WTC11 (cell line): ENCODE measurements at regions not wholly inside any gene's neighbourhood (a gene's known extent, or its start where the extent isn't known, plus 50 kb on each side); places are given as distances from the start of the nearest gene placed in this dataset.

Experiments
- ATAC-seq: fragments of 200-7000 bp; cut with Tn5 transposase; 2 replicates; pipeline ENCODE4 v1.10.0; 2021; ENCODE audit warnings: mild to moderate bottlenecking, moderate library complexity
- CTCF ChIA-PET: fragments of 300-600 bp; sonication (Branson Sonifier 250); formaldehyde crosslinking; loops from one replicate; lab custom pipeline; 2021; ENCODE audit warnings: antibody characterized with exemption; lab: Charles Lee
- POLR2A ChIA-PET: fragments of 350-600 bp; sonication (Branson Sonifier 250); formaldehyde crosslinking; loops from one replicate; lab custom pipeline; 2021; ENCODE audit warnings: antibody characterized with exemption; lab: Charles Lee
- DNase-seq: peaks from one replicate; pipeline ENCODE4 v3.0.0; 2021; ENCODE audit warnings: low spot score
- H3K27ac Mint-ChIP-seq: 2 replicates; pipeline ENCODE4 v1.8.0; 2021; ENCODE audit warnings: mixed read lengths
- H3K27me3 Mint-ChIP-seq: 2 replicates; pipeline ENCODE4 v1.8.0; 2021; ENCODE audit warnings: low read depth, mild to moderate bottlenecking, moderate library complexity, mixed read lengths
- H3K36me3 Mint-ChIP-seq: 2 replicates; pipeline ENCODE4 v1.8.0; 2021; ENCODE audit warnings: mixed read lengths
- H3K4me1 Mint-ChIP-seq: 2 replicates; pipeline ENCODE4 v1.8.0; 2022; ENCODE audit warnings: mixed read lengths
- H3K4me3 Mint-ChIP-seq: 2 replicates; pipeline ENCODE4 v1.8.0; 2021; ENCODE audit warnings: mild to moderate bottlenecking, moderate library complexity, mixed read lengths
- H3K9me3 Mint-ChIP-seq: 2 replicates; pipeline ENCODE4 v1.8.0; 2021; ENCODE audit warnings: mixed read lengths
- AR ChIP-seq: fragments of 250-450 bp; sonication (Bioruptor Pico); IDR thresholded peaks from 2 replicates; pipeline ENCODE4 v1.9.0; 2021; ENCODE audit warnings: mild to moderate bottlenecking
- ATF6 ChIP-seq: sonication (generic); formaldehyde crosslinking; IDR thresholded peaks from 2 replicates; pipeline ENCODE4 v1.8.1; 2023; ENCODE audit warnings: mild to moderate bottlenecking, missing genetic modification reagents
- CDX4 ChIP-seq: fragments of 250-450 bp; sonication (Bioruptor Pico); IDR thresholded peaks from 2 replicates; pipeline ENCODE4 v1.9.0; 2021; ENCODE audit warnings: moderate library complexity, mild to moderate bottlenecking, inconsistent platforms, borderline replicate concordance
- CREM ChIP-seq: sonication (generic); formaldehyde crosslinking; IDR thresholded peaks from 2 replicates; pipeline ENCODE4 v1.8.1; 2022; ENCODE audit warnings: mild to moderate bottlenecking, missing genetic modification reagents, moderate library complexity
- FOXP4 ChIP-seq: sonication (generic); formaldehyde crosslinking; IDR thresholded peaks from 2 replicates; pipeline ENCODE4 v1.8.0; 2022; ENCODE audit warnings: mild to moderate bottlenecking, missing genetic modification reagents
- MAX ChIP-seq: sonication (generic); formaldehyde crosslinking; IDR thresholded peaks from 2 replicates; pipeline ENCODE4 v1.8.0; 2022; ENCODE audit warnings: mild to moderate bottlenecking, missing genetic modification reagents
- MLX ChIP-seq: sonication (generic); formaldehyde crosslinking; IDR thresholded peaks from 2 replicates; pipeline ENCODE4 v1.8.1; 2023; ENCODE audit warnings: mild to moderate bottlenecking, missing genetic modification reagents, moderate library complexity
- NFE2L1 ChIP-seq: sonication (generic); formaldehyde crosslinking; IDR thresholded peaks from 2 replicates; pipeline ENCODE4 v1.8.1; 2023; ENCODE audit warnings: missing genetic modification reagents
- NR3C1 ChIP-seq: sonication (generic); formaldehyde crosslinking; conservative IDR thresholded peaks from 2 replicates; pipeline ENCODE4 v1.8.1; 2023; ENCODE audit warnings: low read depth, mild to moderate bottlenecking, missing genetic modification reagents
- PRRX2 ChIP-seq: fragments of 250-450 bp; sonication (Bioruptor Pico); IDR thresholded peaks from 2 replicates; pipeline ENCODE4 v1.8.0; 2021; ENCODE audit warnings: mild to moderate bottlenecking
- SMAD3 ChIP-seq: sonication (generic); formaldehyde crosslinking; IDR thresholded peaks from 2 replicates; pipeline ENCODE4 v1.8.0; 2022; ENCODE audit warnings: missing genetic modification reagents, mild to moderate bottlenecking, borderline replicate concordance
- ZNF121 ChIP-seq: sonication (generic); formaldehyde crosslinking; IDR thresholded peaks from 2 replicates; pipeline ENCODE4 v1.8.0; 2023; ENCODE audit warnings: missing genetic modification reagents
- ZNF138 ChIP-seq: sonication (generic); formaldehyde crosslinking; conservative IDR thresholded peaks from 2 replicates; pipeline ENCODE4 v1.8.1; 2022; ENCODE audit warnings: mild to moderate bottlenecking, moderate library complexity, missing genetic modification reagents
- ZNF263 ChIP-seq: sonication (generic); formaldehyde crosslinking; IDR thresholded peaks from 2 replicates; pipeline ENCODE4 v1.8.1; 2022; ENCODE audit warnings: low read depth, mild to moderate bottlenecking, moderate library complexity, missing genetic modification reagents
- ZNF396 ChIP-seq: fragments of 250-450 bp; sonication (Bioruptor Pico); IDR thresholded peaks from 2 replicates; pipeline ENCODE4 v1.8.0; 2021; ENCODE audit warnings: mild to moderate bottlenecking, moderate library complexity, borderline replicate concordance
- ZSCAN18 ChIP-seq: fragments of 250-450 bp; sonication (Bioruptor Pico); IDR thresholded peaks from 2 replicates; pipeline ENCODE4 v2.1.2; 2022; ENCODE audit warnings: mild to moderate bottlenecking, moderate library complexity
- TF ChIP-seq, protein P1 (sequence below): sonication (generic); formaldehyde crosslinking; IDR thresholded peaks from 2 replicates; pipeline ENCODE4 v1.8.1; 2023; ENCODE audit warnings: mild to moderate bottlenecking, missing genetic modification reagents, borderline replicate concordance
- TF ChIP-seq, protein P2 (sequence below): fragments of 250-450 bp; sonication (Bioruptor Pico); IDR thresholded peaks from 2 replicates; pipeline ENCODE4 v1.8.0; 2021; ENCODE audit warnings: mild to moderate bottlenecking

DNA sequence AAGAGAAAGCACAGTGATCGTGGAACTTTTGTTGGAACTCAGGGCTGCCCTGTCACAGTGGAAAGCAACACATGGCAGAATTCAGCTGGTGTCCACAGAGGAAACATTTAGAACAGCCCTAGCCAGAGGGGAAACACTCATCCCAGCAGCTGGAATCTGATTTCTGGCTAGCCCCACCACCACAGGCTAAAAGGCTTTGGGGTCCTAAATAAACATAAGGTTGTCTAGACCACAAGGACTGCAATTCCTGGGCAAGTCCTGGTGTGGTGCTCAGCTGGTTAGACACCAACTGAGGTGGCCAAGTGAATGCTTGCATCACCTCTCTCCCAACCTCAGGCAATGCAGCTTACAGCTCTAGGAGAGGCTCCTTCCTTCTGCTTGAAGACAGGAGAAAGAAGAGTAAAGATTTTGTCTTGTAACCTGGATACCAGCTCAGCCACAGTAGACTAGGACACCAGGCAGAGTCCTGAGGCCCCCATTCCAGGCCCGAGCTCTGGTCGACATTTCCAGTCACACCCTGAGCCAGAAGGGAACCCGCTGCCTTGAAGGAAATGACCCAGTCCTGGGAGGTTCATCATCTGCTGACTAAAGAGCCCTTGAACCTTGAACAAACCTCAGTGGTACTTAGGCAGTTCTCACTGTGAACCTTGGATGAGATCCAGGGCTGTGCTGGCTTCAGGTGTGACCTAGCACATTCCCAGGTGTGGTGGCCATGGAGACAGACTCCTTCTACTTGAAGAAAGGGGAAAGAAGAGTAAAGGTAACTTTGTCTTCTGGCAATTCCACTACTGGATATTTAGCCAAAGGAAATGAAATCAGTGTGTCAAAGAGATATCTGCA is 85.4 kb upstream of the PLXNC1 start (continued):
- TF ChIP-seq ZNF263 (CRISPR knock-in tag): no peak
- TF ChIP-seq, all 79 proteins: peak for 0

- Mint-ChIP-seq H3K27ac (no peak overlapping the region), H3K27me3 (no peaks in the 10 kb centered on the region; the same call in 1 of the 2 replicates), H3K4me3 (no peak overlapping the region), H3K4me1 (peaks cover 11% of the 10 kb centered on the region), H3K36me3 (no peaks in the 10 kb centered on the region), H3K9me3 (peaks cover 17% of the 10 kb centered on the region)
- ChIA-PET CTCF (no interaction called here), POLR2A (no interaction called here)
- ATAC-seq: peak; percentile 60; the same call in 1 of the 2 replicates
- DNase-seq: no peak
- TF ChIP-seq MLX (CRISPR knock-in tag): no peak
- no peak for TF ChIP-seq NR3C1
- no peak for TF ChIP-seq CREM (CRISPR knock-in tag)
- TF ChIP-seq ZNF263 (CRISPR knock-in tag): no peak
- no peak for TF ChIP-seq CDX4
- no peak for TF ChIP-seq AR
- no peak for TF ChIP-seq FOXP4 (CRISPR knock-in tag)
- no peak for TF ChIP-seq ATF6 (CRISPR knock-in tag)
- TF ChIP-seq SMAD3 (CRISPR knock-in tag): no peak
- TF ChIP-seq MAX (CRISPR knock-in tag): no peak
- TF ChIP-seq ZNF396: no peak
- TF ChIP-seq, protein P1, sequence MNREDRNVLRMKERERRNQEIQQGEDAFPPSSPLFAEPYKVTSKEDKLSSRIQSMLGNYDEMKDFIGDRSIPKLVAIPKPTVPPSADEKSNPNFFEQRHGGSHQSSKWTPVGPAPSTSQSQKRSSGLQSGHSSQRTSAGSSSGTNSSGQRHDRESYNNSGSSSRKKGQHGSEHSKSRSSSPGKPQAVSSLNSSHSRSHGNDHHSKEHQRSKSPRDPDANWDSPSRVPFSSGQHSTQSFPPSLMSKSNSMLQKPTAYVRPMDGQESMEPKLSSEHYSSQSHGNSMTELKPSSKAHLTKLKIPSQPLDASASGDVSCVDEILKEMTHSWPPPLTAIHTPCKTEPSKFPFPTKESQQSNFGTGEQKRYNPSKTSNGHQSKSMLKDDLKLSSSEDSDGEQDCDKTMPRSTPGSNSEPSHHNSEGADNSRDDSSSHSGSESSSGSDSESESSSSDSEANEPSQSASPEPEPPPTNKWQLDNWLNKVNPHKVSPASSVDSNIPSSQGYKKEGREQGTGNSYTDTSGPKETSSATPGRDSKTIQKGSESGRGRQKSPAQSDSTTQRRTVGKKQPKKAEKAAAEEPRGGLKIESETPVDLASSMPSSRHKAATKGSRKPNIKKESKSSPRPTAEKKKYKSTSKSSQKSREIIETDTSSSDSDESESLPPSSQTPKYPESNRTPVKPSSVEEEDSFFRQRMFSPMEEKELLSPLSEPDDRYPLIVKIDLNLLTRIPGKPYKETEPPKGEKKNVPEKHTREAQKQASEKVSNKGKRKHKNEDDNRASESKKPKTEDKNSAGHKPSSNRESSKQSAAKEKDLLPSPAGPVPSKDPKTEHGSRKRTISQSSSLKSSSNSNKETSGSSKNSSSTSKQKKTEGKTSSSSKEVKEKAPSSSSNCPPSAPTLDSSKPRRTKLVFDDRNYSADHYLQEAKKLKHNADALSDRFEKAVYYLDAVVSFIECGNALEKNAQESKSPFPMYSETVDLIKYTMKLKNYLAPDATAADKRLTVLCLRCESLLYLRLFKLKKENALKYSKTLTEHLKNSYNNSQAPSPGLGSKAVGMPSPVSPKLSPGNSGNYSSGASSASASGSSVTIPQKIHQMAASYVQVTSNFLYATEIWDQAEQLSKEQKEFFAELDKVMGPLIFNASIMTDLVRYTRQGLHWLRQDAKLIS (CRISPR knock-in tag): no peak
- TF ChIP-seq, protein P2, sequence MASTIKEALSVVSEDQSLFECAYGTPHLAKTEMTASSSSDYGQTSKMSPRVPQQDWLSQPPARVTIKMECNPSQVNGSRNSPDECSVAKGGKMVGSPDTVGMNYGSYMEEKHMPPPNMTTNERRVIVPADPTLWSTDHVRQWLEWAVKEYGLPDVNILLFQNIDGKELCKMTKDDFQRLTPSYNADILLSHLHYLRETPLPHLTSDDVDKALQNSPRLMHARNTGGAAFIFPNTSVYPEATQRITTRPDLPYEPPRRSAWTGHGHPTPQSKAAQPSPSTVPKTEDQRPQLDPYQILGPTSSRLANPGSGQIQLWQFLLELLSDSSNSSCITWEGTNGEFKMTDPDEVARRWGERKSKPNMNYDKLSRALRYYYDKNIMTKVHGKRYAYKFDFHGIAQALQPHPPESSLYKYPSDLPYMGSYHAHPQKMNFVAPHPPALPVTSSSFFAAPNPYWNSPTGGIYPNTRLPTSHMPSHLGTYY (CRISPR knock-in tag): no peak
- no peak for TF ChIP-seq PRRX2 (CRISPR knock-in tag)
- TF ChIP-seq ZSCAN18 (CRISPR knock-in tag): no peak
- TF ChIP-seq ZNF121 (CRISPR knock-in tag): no peak
- TF ChIP-seq ZNF138: no peak
- no peak for TF ChIP-seq NFE2L1 (CRISPR knock-in tag)
Observed at GRCh38 chr12:94070520-94070919, 77.9 kb upstream of the PLXNC1 start.
